Fibroblast of pulmonary artery (primary cell): ENCODE measurements at regions not wholly inside any gene's neighbourhood (a gene's known extent, or its start where the extent isn't known, plus 50 kb on each side); places are given as distances from the start of the nearest gene placed in this dataset.

Experiments
- DNase-seq: peaks from one replicate; pipeline ENCODE4 v3.0.0-alpha.2; 2010; ENCODE audit warnings: low read depth
- H3K4me3 ChIP-seq: replicated peaks from 2 replicates; pipeline ENCODE4 v1.5.1; 2011; ENCODE audit warnings: low read depth, mild to moderate bottlenecking, control low read depth, low read length, moderate library complexity
- TF ChIP-seq, protein P1 (sequence below): IDR thresholded peaks from 2 replicates; pipeline ENCODE4 v1.5.1; 2011; ENCODE audit warnings: mild to moderate bottlenecking, control low read depth, low read length, inconsistent platforms; ENCODE audit errors: missing control alignments

DNA sequence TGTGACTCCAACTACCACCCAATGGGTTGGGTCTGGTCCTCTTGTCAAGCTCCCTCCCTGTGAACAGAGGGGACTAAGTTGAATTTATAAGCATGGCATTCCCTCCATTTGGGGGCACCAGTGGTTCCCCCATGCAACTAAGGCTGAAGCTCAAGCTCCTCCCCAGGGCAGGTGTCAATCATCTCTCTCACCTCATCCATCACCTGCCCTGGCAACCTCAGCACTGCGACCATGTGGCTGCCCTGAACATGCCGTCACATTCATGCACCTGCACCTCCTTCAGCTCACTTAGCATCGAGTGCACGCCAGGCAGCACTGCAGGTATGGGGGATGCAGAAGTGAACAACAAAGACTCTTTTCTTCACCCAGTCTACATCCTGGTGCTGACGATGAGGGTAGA lies 799.3 kb downstream of the TBC1D22A start:
- TF ChIP-seq, protein P1, sequence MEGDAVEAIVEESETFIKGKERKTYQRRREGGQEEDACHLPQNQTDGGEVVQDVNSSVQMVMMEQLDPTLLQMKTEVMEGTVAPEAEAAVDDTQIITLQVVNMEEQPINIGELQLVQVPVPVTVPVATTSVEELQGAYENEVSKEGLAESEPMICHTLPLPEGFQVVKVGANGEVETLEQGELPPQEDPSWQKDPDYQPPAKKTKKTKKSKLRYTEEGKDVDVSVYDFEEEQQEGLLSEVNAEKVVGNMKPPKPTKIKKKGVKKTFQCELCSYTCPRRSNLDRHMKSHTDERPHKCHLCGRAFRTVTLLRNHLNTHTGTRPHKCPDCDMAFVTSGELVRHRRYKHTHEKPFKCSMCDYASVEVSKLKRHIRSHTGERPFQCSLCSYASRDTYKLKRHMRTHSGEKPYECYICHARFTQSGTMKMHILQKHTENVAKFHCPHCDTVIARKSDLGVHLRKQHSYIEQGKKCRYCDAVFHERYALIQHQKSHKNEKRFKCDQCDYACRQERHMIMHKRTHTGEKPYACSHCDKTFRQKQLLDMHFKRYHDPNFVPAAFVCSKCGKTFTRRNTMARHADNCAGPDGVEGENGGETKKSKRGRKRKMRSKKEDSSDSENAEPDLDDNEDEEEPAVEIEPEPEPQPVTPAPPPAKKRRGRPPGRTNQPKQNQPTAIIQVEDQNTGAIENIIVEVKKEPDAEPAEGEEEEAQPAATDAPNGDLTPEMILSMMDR, result no peak
- no peak for DNase-seq
- no peak overlapping the region for H3K4me3 ChIP-seq

GRCh38 chr22:47561115-47561675 lies 798.7 kb downstream of the TBC1D22A start:
- H3K4me3 ChIP-seq, result no peak overlapping the region
- DNase-seq, result no peak
- TF ChIP-seq, protein P1, result no peak

GRCh38 chr22:47558828-47559700 lies 796.6 kb downstream of the TBC1D22A start:
- H3K4me3 ChIP-seq, result no peak overlapping the region
- TF ChIP-seq, protein P1, result no peak
- DNase-seq, result no peak

DNA sequence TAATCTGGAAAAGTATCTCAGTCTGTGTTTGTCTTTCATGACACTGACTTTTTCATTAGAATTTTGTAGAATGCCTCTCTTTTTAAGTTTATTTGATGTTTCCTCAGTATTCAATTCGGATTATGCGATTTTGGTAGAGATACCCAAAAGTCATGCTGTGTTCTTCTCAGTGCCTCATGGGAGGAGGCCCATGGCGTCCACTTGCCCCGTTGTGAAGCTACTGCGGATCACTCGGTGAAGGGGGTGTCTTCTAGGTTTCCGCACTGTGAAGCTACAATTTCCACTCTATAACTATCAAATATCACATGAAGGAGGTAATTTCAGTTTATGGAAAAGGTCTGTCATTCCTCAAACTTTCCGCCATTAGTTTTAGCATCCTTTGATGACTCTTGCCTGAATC lies 794.0 kb downstream of the TBC1D22A start:
- DNase-seq, result no peak
- no peak overlapping the region for H3K4me3 ChIP-seq
- TF ChIP-seq, protein P1, result no peak

DNA sequence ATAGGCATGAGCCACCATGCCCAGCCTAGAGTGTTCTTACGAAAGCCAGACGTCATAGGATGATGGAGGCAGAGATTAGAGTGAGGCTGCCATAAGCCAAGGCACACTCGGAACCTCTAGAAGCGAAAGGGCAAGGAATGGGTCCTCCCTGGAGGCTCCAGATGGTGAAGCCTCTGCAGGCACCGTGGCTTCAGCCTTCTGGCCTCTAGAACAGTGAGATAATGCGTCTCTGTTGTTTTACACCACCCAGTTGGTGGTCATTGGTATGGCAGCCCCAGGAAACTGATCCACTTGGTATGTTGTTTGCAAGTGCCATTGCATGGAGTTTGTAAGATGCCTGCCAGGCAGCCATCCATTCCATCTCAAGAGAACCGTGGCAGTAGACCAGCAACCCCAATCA lies 791.0 kb downstream of the TBC1D22A start:
- TF ChIP-seq, protein P1, result no peak
- H3K4me3 ChIP-seq, result no peak overlapping the region
- no peak for DNase-seq

DNA sequence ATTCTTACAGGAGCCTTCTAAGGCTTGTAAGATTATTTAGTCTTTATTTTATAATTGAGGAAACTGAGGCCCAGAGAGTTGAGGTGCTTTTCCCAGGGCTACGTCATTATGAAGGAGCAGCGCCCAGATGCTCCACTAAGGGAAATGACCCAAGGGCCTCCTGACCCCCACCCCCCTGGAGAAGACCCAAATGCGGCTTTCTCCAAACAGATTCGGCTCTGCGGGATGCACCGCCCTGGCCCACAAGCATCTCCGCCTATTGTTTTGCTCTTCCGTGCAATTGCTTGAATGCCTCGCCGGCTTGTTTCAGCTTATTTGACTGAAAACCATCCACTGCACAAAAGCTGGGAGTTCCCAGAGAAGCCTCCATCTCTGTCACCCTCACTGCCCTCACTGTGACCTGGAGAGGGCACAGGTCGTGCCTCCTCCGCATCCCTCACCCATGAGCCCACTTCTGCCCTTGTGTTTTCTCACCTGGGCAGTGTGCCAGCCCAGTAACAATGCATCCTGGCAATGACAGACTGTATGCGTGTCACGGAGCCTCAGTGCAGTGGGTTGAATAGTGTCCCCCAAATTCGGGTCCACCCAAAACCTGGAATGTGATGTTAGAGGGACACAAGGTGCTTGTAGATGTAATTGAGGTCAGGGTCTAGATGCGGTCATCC lies 790.2 kb downstream of the TBC1D22A start:
- DNase-seq, result no peak
- TF ChIP-seq, protein P1, result no peak
- H3K4me3 ChIP-seq, result no peak overlapping the region
